NCI-H2196 (cell line): ENCODE measurements at regions not wholly inside any gene's neighbourhood (a gene's known extent, or its start where the extent isn't known, plus 50 kb on each side); places are given as distances from the start of the nearest gene placed in this dataset.

Experiments
- DNase-seq: peaks from one replicate; lab custom pipeline; 2025; ENCODE audit not compliant: unreplicated experiment; lab: John Stamatoyannopoulos, UW

- no peak for DNase-seq
Measured at GRCh38 chr1:117260761-117261423, 50.2 kb upstream of the VTCN1 start.
